ENCODE measurements at regions not wholly inside any gene's neighbourhood (a gene's known extent, or its start where the extent isn't known, plus 50 kb on each side); places are given as distances from the start of the nearest gene placed in this dataset.

DNA sequence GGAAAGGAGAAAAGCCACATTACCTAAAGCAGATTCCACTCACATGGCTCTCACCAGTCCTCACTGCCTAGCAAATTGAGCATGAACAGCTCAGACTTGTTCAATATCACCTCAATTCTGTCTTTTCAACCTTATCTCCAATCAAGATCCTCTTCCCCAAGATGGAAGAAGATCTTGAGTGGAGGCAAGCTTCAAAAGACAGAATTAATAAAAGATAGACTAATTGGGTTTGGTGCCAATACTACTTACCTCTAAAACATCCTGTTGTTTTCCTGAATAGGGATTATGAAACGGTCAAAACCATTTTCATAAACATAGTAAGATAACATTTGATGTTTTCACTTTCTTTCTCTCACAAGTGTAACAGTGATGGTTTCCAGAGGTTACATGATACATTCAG is 349.2 kb upstream of the PLD5 start:
- intact Hi-C loops (cut with DNase I, micrococcal nuclease), result no loop called here
- Histone ChIP-seq H3K36me3 (ENCODE audit: low read depth) (no peaks in the 10 kb centered on the region), H3K9me3 (no peaks in the 10 kb centered on the region), H3K4me3 (no peak overlapping the region), H3K4me1 (ENCODE audit: low read depth) (no peaks in the 10 kb centered on the region)
- DNase-seq, result no peak
- ATAC-seq, result no peak
- TF ChIP-seq, protein P1, sequence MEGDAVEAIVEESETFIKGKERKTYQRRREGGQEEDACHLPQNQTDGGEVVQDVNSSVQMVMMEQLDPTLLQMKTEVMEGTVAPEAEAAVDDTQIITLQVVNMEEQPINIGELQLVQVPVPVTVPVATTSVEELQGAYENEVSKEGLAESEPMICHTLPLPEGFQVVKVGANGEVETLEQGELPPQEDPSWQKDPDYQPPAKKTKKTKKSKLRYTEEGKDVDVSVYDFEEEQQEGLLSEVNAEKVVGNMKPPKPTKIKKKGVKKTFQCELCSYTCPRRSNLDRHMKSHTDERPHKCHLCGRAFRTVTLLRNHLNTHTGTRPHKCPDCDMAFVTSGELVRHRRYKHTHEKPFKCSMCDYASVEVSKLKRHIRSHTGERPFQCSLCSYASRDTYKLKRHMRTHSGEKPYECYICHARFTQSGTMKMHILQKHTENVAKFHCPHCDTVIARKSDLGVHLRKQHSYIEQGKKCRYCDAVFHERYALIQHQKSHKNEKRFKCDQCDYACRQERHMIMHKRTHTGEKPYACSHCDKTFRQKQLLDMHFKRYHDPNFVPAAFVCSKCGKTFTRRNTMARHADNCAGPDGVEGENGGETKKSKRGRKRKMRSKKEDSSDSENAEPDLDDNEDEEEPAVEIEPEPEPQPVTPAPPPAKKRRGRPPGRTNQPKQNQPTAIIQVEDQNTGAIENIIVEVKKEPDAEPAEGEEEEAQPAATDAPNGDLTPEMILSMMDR (IDR thresholded peaks at IDR 0.05), result no peak

DNA sequence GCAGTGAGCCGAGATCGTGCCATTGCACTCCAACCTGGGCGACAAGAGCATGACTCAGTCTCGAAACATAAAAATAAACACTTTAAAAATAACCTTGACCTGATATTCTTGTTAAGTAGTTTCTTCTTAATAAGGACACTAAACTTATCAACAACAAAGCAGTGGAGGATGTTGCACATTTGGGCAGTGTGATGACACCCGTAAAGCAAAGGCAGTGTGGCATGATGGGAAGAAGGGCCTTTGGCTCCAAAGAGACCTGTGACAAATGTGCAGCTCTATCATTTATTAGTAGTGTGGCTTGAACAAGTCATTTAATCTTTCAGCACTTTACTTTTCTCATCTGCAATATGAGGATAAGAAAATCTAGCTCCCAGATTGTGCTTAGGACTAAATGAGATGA is 348.0 kb upstream of the PLD5 start:
- Histone ChIP-seq H3K36me3 (ENCODE audit: low read depth) (no peaks in the 10 kb centered on the region), H3K4me1 (ENCODE audit: low read depth) (no peaks in the 10 kb centered on the region), H3K4me3 (no peak overlapping the region), H3K9me3 (no peaks in the 10 kb centered on the region)
- ATAC-seq (no peak), DNase-seq (no peak)
- TF ChIP-seq, protein P1 (IDR thresholded peaks at IDR 0.05), result no peak
- intact Hi-C loops (cut with DNase I, micrococcal nuclease), result no loop called here

DNA sequence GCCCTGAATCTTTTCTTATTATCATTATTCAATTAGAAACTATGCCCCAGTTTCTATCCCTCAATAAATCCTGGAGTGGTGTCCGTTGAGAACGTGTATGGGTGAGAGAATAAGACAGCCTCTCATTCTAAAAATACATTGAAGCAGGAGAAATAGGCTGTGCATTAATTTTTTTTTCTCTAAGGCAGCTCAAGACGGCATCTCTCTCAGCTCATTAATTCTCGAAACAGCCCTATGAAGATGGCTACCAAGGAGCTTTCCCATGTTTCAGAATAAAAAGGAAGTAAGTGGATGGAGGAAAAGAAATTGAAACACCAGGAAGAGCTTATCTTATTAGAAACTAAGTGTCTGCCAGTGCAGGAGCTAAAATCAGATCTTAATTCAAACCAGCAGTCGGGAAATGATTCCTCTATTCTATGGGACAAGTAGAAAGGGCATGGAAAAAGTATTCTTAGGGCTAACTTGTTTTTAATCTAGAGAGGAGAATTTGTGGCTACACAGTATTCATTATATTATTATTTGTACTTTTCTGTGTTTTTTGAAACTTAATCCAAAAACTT is 347.1 kb upstream of the PLD5 start:
- TF ChIP-seq, protein P1 (IDR thresholded peaks at IDR 0.05), result no peak
- ATAC-seq (no peak), DNase-seq (no peak)
- no peak overlapping the region for H3K4me3 ChIP-seq
- intact Hi-C loops (cut with DNase I, micrococcal nuclease), result no loop called here
- H3K36me3 ChIP-seq (ENCODE audit: low read depth), result no peaks in the 10 kb centered on the region
- no peaks in the 10 kb centered on the region for H3K4me1 ChIP-seq (ENCODE audit: low read depth)
- H3K9me3 ChIP-seq, result no peaks in the 10 kb centered on the region

DNA sequence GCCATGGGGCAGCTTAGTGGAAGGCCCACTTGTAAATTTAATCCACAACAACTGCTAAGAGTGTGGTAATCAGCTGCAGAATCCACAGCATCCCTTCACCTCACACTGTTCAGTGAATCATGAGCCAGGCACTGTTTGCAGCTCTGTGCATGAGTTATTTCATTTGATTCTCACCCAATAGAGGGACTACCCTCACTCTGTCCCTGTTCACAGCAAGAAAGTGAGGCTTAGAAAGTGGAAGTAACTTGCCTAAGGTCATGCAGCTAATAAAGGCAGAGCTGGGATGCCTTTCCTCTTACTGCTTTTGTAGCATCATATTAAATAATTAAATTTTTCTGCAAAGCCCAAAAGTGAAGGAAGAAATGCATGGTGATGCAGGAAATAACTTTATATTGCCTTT is 346.5 kb upstream of the PLD5 start:
- no peaks in the 10 kb centered on the region for H3K36me3 ChIP-seq (ENCODE audit: low read depth)
- intact Hi-C loops (cut with DNase I, micrococcal nuclease), result no loop called here
- H3K4me3 ChIP-seq, result no peak overlapping the region
- ATAC-seq (no peak), DNase-seq (no peak)
- TF ChIP-seq, protein P1 (IDR thresholded peaks at IDR 0.05), result no peak
- no peaks in the 10 kb centered on the region for H3K9me3 ChIP-seq
- no peaks in the 10 kb centered on the region for H3K4me1 ChIP-seq (ENCODE audit: low read depth)

DNA sequence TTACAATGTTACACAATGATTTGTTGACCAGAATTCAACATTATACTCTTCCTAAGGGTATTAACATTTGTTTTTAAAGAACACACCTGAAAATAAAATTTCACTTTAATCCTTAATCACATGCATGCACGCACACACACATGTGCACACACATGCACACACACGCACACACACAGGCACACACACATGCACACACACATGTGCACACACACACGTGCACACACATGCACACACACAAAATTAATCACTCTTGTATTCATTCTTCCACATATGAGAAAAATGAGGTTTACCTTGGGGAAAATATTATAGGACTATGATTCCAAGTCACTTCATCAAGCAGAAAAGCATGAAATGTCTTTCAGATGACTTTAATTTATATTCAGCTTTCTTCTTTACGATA is 331.8 kb upstream of the PLD5 start:
- intact Hi-C loops (cut with DNase I, micrococcal nuclease), result no loop called here
- TF ChIP-seq, protein P1 (IDR thresholded peaks at IDR 0.05), result no peak
- Histone ChIP-seq H3K4me1 (ENCODE audit: low read depth) (no peaks in the 10 kb centered on the region), H3K9me3 (no peaks in the 10 kb centered on the region), H3K4me3 (no peak overlapping the region), H3K36me3 (ENCODE audit: low read depth) (no peaks in the 10 kb centered on the region)
- ATAC-seq (no peak), DNase-seq (no peak)

DNA sequence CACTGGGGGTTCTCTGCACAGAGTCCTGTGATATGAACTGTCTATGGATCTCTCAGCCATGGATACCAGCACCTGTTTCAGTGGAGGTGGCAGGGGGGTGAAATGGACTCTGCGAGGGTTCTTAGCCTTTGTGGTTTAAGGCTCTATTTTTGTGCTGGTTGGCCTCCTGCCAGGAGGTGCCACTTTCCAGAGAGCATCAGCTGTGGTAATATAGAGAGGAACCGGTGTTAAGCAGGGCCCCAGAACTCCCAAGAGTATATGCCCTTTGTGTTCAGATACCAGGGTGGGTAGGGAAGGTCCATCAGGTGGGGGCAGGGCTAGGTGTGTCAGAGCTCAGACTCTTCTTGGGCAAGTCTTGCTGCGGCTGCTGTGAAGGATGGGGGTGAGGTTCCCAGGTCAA is 330.0 kb upstream of the PLD5 start:
- Histone ChIP-seq H3K4me1 (ENCODE audit: low read depth) (no peaks in the 10 kb centered on the region), H3K9me3 (no peaks in the 10 kb centered on the region), H3K36me3 (ENCODE audit: low read depth) (no peaks in the 10 kb centered on the region), H3K4me3 (no peak overlapping the region)
- TF ChIP-seq, protein P1 (IDR thresholded peaks at IDR 0.05), result no peak
- intact Hi-C loops (cut with DNase I, micrococcal nuclease), result no loop called here
- ATAC-seq (no peak), DNase-seq (no peak)
